SK-N-SH (cell line): ENCODE measurements at regions not wholly inside any gene's neighbourhood (a gene's known extent, or its start where the extent isn't known, plus 50 kb on each side); places are given as distances from the start of the nearest gene placed in this dataset.

ENCODE experiments used
- CTCF ChIA-PET: fragments of 300-600, 350-600 bp; formaldehyde crosslinking; extraction: SDS; loops from one replicate; lab custom pipeline; 2021; lab: Yijun Ruan, JAX
- POLR2A ChIA-PET: fragments of 350-600 bp; sonication (Branson Sonifier 250); formaldehyde crosslinking; extraction: SDS; loops from one replicate; lab custom pipeline; 2020; ENCODE audit warnings: antibody characterized with exemption, inconsistent platforms; lab: Yijun Ruan, JAX
- DNase-seq: peaks from one replicate; pipeline ENCODE4 v3.0.0; 2012
- H2AFZ ChIP-seq: fragments of 200-600 bp; sonication (generic); 2 replicates; pipeline ENCODE4 v1.8.1; 2016; ENCODE audit warnings: antibody characterized with exemption, mild to moderate bottlenecking, low read depth
- H3F3A ChIP-seq: fragments of 200-600 bp; sonication (generic); replicated peaks from 2 replicates; pipeline ENCODE3; 2016; ENCODE audit warnings: antibody characterized with exemption, mild to moderate bottlenecking; ENCODE audit not compliant: insufficient read depth
- H3K27ac ChIP-seq, 2 experiments: fragments of 200-500 bp in 1 of 2; fragments of 200-600 bp in 1 of 2; sonication (Bioruptor generic) in 1 of 2; sonication (generic), shearing (Covaris generic) in 1 of 2; 2 replicates each; pipeline versions ENCODE4 v1.5.1 to v1.6.1; 2014 to 2016; ENCODE audit warnings: low read depth in 2 of 2, inconsistent platforms in 1 of 2, low read length in 1 of 2, mild to moderate bottlenecking in 1 of 2, mixed read lengths in 1 of 2
- H3K27me3 ChIP-seq: fragments of 200-600 bp; sonication (generic), shearing (Covaris generic); 2 replicates; pipeline ENCODE4 v1.6.1; 2016; ENCODE audit warnings: mixed run types; ENCODE audit not compliant: insufficient read depth
- H3K36me3 ChIP-seq, 2 experiments: fragments of 200-500 bp in 1 of 2; fragments of 200-600 bp in 1 of 2; sonication (Bioruptor generic) in 1 of 2; sonication (generic) in 1 of 2; replicated peaks in 1 of 2; 2 replicates each; pipeline versions ENCODE3 to v1.5.1; 2014 to 2016; ENCODE audit warnings: low read length in 1 of 2, mild to moderate bottlenecking in 1 of 2; ENCODE audit not compliant: insufficient read depth in 2 of 2, control insufficient read depth in 1 of 2
- H3K4me1 ChIP-seq, 2 experiments: fragments of 200-500 bp in 1 of 2; fragments of 200-600 bp in 1 of 2; sonication (Bioruptor generic) in 1 of 2; sonication (generic), shearing (Covaris generic) in 1 of 2; 2 replicates each; pipeline versions ENCODE4 v1.5.1 to v1.6.1; 2014 to 2016; ENCODE audit warnings: low read depth in 1 of 2, low read length in 1 of 2, mixed run types in 1 of 2; ENCODE audit not compliant: insufficient read depth in 2 of 2, control insufficient read depth in 1 of 2
- H3K4me2 ChIP-seq: fragments of 200-600 bp; sonication (generic), shearing (Covaris generic); 2 replicates; pipeline ENCODE4 v1.6.1; 2017; ENCODE audit warnings: mixed run types
- H3K4me3 ChIP-seq, 2 experiments: fragments of 200-500 bp in 1 of 2; fragments of 200-600 bp in 1 of 2; sonication (Bioruptor generic) in 1 of 2; sonication (generic), shearing (Covaris generic) in 1 of 2; 2 replicates each; pipeline versions ENCODE4 v1.5.1 to v1.8.1; 2014 to 2016; ENCODE audit warnings: low read depth in 2 of 2, inconsistent platforms in 1 of 2, low read length in 1 of 2, mild to moderate bottlenecking in 1 of 2, mixed read lengths in 1 of 2, moderate library complexity in 1 of 2
- H3K79me2 ChIP-seq: fragments of 200-600 bp; sonication (generic); 2 replicates; pipeline ENCODE4 v1.8.1; 2017; ENCODE audit warnings: mild to moderate bottlenecking; ENCODE audit not compliant: insufficient read depth
- H3K9ac ChIP-seq: fragments of 200-600 bp; sonication (generic); 2 replicates; pipeline ENCODE4 v1.6.1; 2017; ENCODE audit warnings: mixed run types
- H3K9me2 ChIP-seq: fragments of 200-600 bp; sonication (generic); 2 replicates; pipeline ENCODE4 v1.6.1; 2017; ENCODE audit warnings: mixed run types
- H3K9me3 ChIP-seq: fragments of 200-600 bp; sonication (generic); 2 replicates; pipeline ENCODE4 v1.6.1; 2017; ENCODE audit warnings: mixed run types, mild to moderate bottlenecking, moderate library complexity
- H4K20me1 ChIP-seq: fragments of 200-600 bp; sonication (generic); 2 replicates; pipeline ENCODE4 v1.6.1; 2017; ENCODE audit warnings: mild to moderate bottlenecking, mixed run types; ENCODE audit not compliant: insufficient read depth
- CHD2 ChIP-seq: fragments of 150-350 bp; IDR thresholded peaks from 2 replicates; pipeline ENCODE4 v1.6.1; 2018; ENCODE audit warnings: low read length; ENCODE audit not compliant: partially characterized antibody
- ELF1 ChIP-seq: IDR thresholded peaks from 2 replicates; pipeline ENCODE4 v1.4.0; 2012
- EP300 ChIP-seq, 2 experiments: IDR thresholded peaks; 2 replicates each; pipeline versions ENCODE4 v1.4.0 to v1.6.1; 2012; ENCODE audit warnings: borderline replicate concordance in 1 of 2, low read depth in 1 of 2, low read length in 1 of 2
- FOSL2 ChIP-seq: IDR thresholded peaks from 2 replicates; pipeline ENCODE4 v1.4.0; 2012; ENCODE audit warnings: low read depth, mild to moderate bottlenecking, moderate library complexity, borderline replicate concordance
- GATA2 ChIP-seq: sonication (generic); formaldehyde crosslinking; IDR thresholded peaks from 2 replicates; pipeline ENCODE4 v1.5.0; 2020; ENCODE audit warnings: mild to moderate bottlenecking, missing genetic modification reagents
- IRF3 ChIP-seq: fragments of 150-350 bp; IDR thresholded peaks from 2 replicates; pipeline ENCODE4 v1.6.1; 2016; ENCODE audit warnings: mild to moderate bottlenecking, low read depth, low read length
- JUND ChIP-seq: IDR thresholded peaks from 2 replicates; pipeline ENCODE4 v1.4.0; 2012
- NFIC ChIP-seq: IDR thresholded peaks from 2 replicates; pipeline ENCODE4 v1.4.0; 2012; ENCODE audit warnings: borderline replicate concordance
- NRF1 ChIP-seq: IDR thresholded peaks from 2 replicates; pipeline ENCODE4 v1.6.1; 2012; ENCODE audit warnings: low read depth, mild to moderate bottlenecking, low read length
- RAD21 ChIP-seq: IDR thresholded peaks from 2 replicates; pipeline ENCODE4 v1.6.1; 2012; ENCODE audit warnings: mild to moderate bottlenecking, low read length
- RCOR1 ChIP-seq: fragments of 150-350 bp; IDR thresholded peaks from 2 replicates; pipeline ENCODE4 v1.6.1; 2017; ENCODE audit warnings: antibody characterized with exemption, low read length
- REST ChIP-seq: IDR thresholded peaks from 2 replicates; pipeline ENCODE4 v1.6.1; 2012; ENCODE audit warnings: mild to moderate bottlenecking, low read depth, low read length, moderate library complexity
- RFX5 ChIP-seq: IDR thresholded peaks from 2 replicates; pipeline ENCODE4 v1.6.1; 2012; ENCODE audit warnings: mild to moderate bottlenecking, improper control_type of control experiment, low read length
- TCF12 ChIP-seq: IDR thresholded peaks from 2 replicates; pipeline ENCODE4 v1.4.0; 2012
- TEAD4 ChIP-seq: IDR thresholded peaks from 2 replicates; pipeline ENCODE4 v1.4.0; 2012; ENCODE audit warnings: mild to moderate bottlenecking, borderline replicate concordance; ENCODE audit not compliant: insufficient read depth
- ZBTB33 ChIP-seq: IDR thresholded peaks from 2 replicates; pipeline ENCODE4 v1.4.0; 2012; ENCODE audit warnings: low read depth, borderline replicate concordance
- WGBS: methylation state at CpG from one replicate; pipeline ENCODE4 v1.1.6; 2017; ENCODE audit warnings: low lambda C conversion rate; 5-methylcytosine and 5-hydroxymethylcytosine counted together

GRCh38 chr18:64405161-64405560 lies 256.3 kb upstream of the LINC00305 start:
- Histone ChIP-seq H3K9me3 (0 out of 2 replicates have a peak, but pooled peaks cover 7% of the 10 kb centered on the region), H3K9me2 (no peaks in the 10 kb centered on the region), H3K79me2 (no peaks in the 10 kb centered on the region), H3K27me3 (no peaks in the 10 kb centered on the region), H3K4me3 (no peak overlapping the region), H3K4me1 (no peaks in the 10 kb centered on the region), H3F3A (no peaks in the 10 kb centered on the region), H3K4me2 (no peak overlapping the region), H3K9ac (no peak overlapping the region), H3K27ac (no peak overlapping the region), H2AFZ (no peak overlapping the region), H3K36me3 (no peaks in the 10 kb centered on the region), H4K20me1 (no peaks in the 10 kb centered on the region)
- 45% methylated on average over 4 of the region's 4 CpGs for WGBS
- DNase-seq: no peak
- ChIA-PET CTCF (no interaction called here), POLR2A (no interaction called here)
- TF ChIP-seq REST: no peak
- no peak for TF ChIP-seq ELF1
- TF ChIP-seq CHD2: no peak
- no peak for TF ChIP-seq FOSL2
- no peak for TF ChIP-seq TEAD4
- TF ChIP-seq TCF12: no peak
- no peak for TF ChIP-seq EP300 (IDR thresholded peaks at IDR 0.05; ENCODE audit: borderline replicate concordance in 1 of 2, low read depth in 1 of 2, low read length in 1 of 2)
- no peak for TF ChIP-seq RCOR1

- WGBS: 3% methylated on average over 2 of the region's 2 CpGs
- no peak for DNase-seq
- POLR2A ChIA-PET: no interaction called here
- no peaks in the 10 kb centered on the region for H3K4me1 ChIP-seq
- H3K4me2 ChIP-seq: no peak overlapping the region
- CTCF ChIA-PET: no interaction called here
- H3K4me3 ChIP-seq: no peak overlapping the region
- H3F3A ChIP-seq: no peaks in the 10 kb centered on the region
- no peaks in the 10 kb centered on the region for H3K79me2 ChIP-seq
- no peaks in the 10 kb centered on the region for H3K36me3 ChIP-seq
- TF ChIP-seq JUND (no peak), REST (no peak), NFIC (no peak), RAD21 (no peak), GATA2 (CRISPR knock-in tag) (no peak), IRF3 (no peak), ZBTB33 (no peak), RFX5 (no peak), NRF1 (no peak)
- no peaks in the 10 kb centered on the region for H3K27me3 ChIP-seq
- H3K9ac ChIP-seq: no peak overlapping the region
- no peaks in the 10 kb centered on the region for H3K9me2 ChIP-seq
- H2AFZ ChIP-seq: no peak overlapping the region
- H3K9me3 ChIP-seq: 0 out of 2 replicates have a peak, but pooled peaks cover 7% of the 10 kb centered on the region
- H3K27ac ChIP-seq: no peak overlapping the region
- H4K20me1 ChIP-seq: no peaks in the 10 kb centered on the region
Observed at GRCh38 chr18:64403784-64404503, 255.1 kb upstream of the LINC00305 start.
